ENCODE measurements at regions not wholly inside any gene's neighbourhood (a gene's known extent, or its start where the extent isn't known, plus 50 kb on each side); places are given as distances from the start of the nearest gene placed in this dataset.

DNA sequence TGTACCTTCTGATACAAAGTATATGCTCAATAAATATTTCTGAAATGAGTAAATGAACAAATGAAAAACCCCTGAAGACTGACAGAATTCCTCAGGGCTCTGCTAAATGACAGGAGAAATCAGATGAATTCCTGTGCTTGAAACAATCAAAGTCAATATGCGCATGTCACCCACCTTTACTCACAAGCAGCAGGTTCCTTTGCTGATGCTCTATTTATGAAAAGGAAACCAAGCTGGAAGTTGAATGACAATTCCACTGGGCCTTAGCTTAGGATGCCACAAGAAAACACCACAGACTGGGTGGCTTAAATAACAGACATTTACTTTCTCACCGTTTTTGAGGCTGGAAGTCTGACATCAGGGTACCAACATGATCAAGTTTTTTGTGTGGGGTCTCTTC, 477.5 kb upstream of the TEX13C start:
- no peak overlapping the region for H3K27ac ChIP-seq (ENCODE audit: low read length)
- no peaks in the 10 kb centered on the region for H3K27me3 ChIP-seq (ENCODE audit: control insufficient read depth, insufficient read depth, low read length)
- H3K9ac ChIP-seq (ENCODE audit: low read length): no peak overlapping the region
- H3K9me3 ChIP-seq (ENCODE audit: control insufficient read depth, low read depth, low read length): peaks cover 30% of the 10 kb centered on the region
- peaks cover 18% of the 10 kb centered on the region for H3K4me1 ChIP-seq (ENCODE audit: control insufficient read depth, low read depth, low read length)
- H3K4me3 ChIP-seq (ENCODE audit: low read length): no peak overlapping the region
- H3K36me3 ChIP-seq (ENCODE audit: control insufficient read depth, low read depth, low read length): no peaks in the 10 kb centered on the region

DNA sequence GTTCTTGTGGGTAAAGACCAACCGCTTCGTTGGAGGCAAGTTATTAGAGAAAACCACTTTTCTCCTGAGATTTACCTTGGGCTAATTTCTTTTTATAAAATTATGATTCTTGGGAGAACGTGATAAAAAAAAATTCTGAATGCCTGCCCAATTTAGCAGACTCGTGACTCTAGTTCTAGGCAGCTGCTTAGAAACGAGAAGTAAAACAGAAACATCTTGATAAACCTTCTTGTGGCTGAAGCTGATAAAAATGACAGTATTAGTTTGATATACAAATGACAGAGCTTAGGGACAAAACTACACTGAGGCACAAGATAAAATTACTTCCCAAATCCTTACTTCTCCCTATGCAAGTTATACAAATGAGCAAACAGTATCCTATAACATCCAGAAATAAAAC, 458.9 kb upstream of the TEX13C start:
- Histone ChIP-seq H3K4me1 (ENCODE audit: control insufficient read depth, low read depth, low read length) (no peaks in the 10 kb centered on the region), H3K27me3 (ENCODE audit: control insufficient read depth, insufficient read depth, low read length) (no peaks in the 10 kb centered on the region), H3K4me3 (ENCODE audit: low read length) (no peak overlapping the region), H3K36me3 (ENCODE audit: control insufficient read depth, low read depth, low read length) (no peaks in the 10 kb centered on the region), H3K9ac (ENCODE audit: low read length) (no peak overlapping the region), H3K27ac (ENCODE audit: low read length) (no peak overlapping the region), H3K9me3 (ENCODE audit: control insufficient read depth, low read depth, low read length) (peaks cover 11% of the 10 kb centered on the region)

- Histone ChIP-seq H3K36me3 (ENCODE audit: control insufficient read depth, low read depth, low read length) (no peaks in the 10 kb centered on the region), H3K27ac (ENCODE audit: low read length) (no peak overlapping the region), H3K4me3 (ENCODE audit: low read length) (no peak overlapping the region), H3K9ac (ENCODE audit: low read length) (no peak overlapping the region), H3K4me1 (ENCODE audit: control insufficient read depth, low read depth, low read length) (no peaks in the 10 kb centered on the region), H3K9me3 (ENCODE audit: control insufficient read depth, low read depth, low read length) (peaks cover 16% of the 10 kb centered on the region), H3K27me3 (ENCODE audit: control insufficient read depth, insufficient read depth, low read length) (no peaks in the 10 kb centered on the region)
These were observed 457.4 kb upstream of the TEX13C start for GRCh38 chrX:124862301-124862700.

DNA sequence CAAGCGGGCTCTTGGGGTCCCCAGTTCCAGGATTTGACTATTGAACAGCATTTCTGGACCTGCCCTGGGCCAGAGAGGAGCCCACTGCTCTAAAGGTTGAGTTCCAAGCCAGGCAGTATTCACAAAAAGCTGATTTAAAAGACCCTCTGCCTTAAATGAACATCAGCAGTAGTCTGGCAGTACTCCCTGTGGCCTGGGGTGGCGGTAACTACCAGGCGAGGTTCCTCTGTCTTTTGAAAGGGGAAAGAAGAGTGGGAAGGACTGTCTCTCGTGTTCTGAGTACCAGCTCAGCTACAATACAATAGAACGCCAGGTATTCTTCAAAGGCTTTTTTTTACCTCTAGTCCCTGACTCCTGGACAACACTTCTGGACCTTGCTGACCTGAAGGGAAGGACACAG, 456.4 kb upstream of the TEX13C start:
- Histone ChIP-seq H3K9me3 (ENCODE audit: control insufficient read depth, low read depth, low read length) (peaks cover 14% of the 10 kb centered on the region), H3K4me3 (ENCODE audit: low read length) (no peak overlapping the region), H3K9ac (ENCODE audit: low read length) (no peak overlapping the region), H3K36me3 (ENCODE audit: control insufficient read depth, low read depth, low read length) (no peaks in the 10 kb centered on the region), H3K27ac (ENCODE audit: low read length) (no peak overlapping the region), H3K27me3 (ENCODE audit: control insufficient read depth, insufficient read depth, low read length) (no peaks in the 10 kb centered on the region), H3K4me1 (ENCODE audit: control insufficient read depth, low read depth, low read length) (no peaks in the 10 kb centered on the region)

- no peak overlapping the region for H3K4me3 ChIP-seq (ENCODE audit: low read length)
- no peaks in the 10 kb centered on the region for H3K4me1 ChIP-seq (ENCODE audit: control insufficient read depth, low read depth, low read length)
- no peak overlapping the region for H3K27ac ChIP-seq (ENCODE audit: low read length)
- no peaks in the 10 kb centered on the region for H3K27me3 ChIP-seq (ENCODE audit: control insufficient read depth, insufficient read depth, low read length)
- no peaks in the 10 kb centered on the region for H3K36me3 ChIP-seq (ENCODE audit: control insufficient read depth, low read depth, low read length)
- no peak overlapping the region for H3K9ac ChIP-seq (ENCODE audit: low read length)
- peaks cover 8% of the 10 kb centered on the region for H3K9me3 ChIP-seq (ENCODE audit: control insufficient read depth, low read depth, low read length)
These were observed 432.1 kb upstream of the TEX13C start for GRCh38 chrX:124887572-124887971.

DNA sequence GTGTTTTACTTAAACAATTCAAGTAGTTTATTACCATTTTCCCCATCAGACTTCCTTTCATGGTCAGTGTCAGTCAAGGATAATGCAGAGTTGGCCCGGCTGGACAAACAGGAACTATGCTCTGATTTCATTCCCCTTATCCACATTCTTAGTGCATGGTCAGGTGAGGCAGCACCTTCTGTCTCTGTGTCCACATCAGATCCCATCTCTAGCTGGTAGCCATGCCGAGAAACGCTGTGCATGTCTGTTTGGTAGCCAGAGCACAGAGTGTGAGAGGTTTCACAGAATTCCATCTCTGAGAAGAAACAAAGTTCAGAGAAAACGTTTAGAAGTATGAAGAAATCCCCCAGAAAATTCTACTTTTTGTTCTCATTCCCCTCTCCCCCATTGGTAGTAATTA, 423.7 kb upstream of the TEX13C start:
- H3K27ac ChIP-seq (ENCODE audit: low read length): no peak overlapping the region
- no peak overlapping the region for H3K9ac ChIP-seq (ENCODE audit: low read length)
- peaks cover 21% of the 10 kb centered on the region for H3K9me3 ChIP-seq (ENCODE audit: control insufficient read depth, low read depth, low read length)
- no peaks in the 10 kb centered on the region for H3K36me3 ChIP-seq (ENCODE audit: control insufficient read depth, low read depth, low read length)
- no peaks in the 10 kb centered on the region for H3K4me1 ChIP-seq (ENCODE audit: control insufficient read depth, low read depth, low read length)
- no peaks in the 10 kb centered on the region for H3K27me3 ChIP-seq (ENCODE audit: control insufficient read depth, insufficient read depth, low read length)
- H3K4me3 ChIP-seq (ENCODE audit: low read length): no peak overlapping the region

DNA sequence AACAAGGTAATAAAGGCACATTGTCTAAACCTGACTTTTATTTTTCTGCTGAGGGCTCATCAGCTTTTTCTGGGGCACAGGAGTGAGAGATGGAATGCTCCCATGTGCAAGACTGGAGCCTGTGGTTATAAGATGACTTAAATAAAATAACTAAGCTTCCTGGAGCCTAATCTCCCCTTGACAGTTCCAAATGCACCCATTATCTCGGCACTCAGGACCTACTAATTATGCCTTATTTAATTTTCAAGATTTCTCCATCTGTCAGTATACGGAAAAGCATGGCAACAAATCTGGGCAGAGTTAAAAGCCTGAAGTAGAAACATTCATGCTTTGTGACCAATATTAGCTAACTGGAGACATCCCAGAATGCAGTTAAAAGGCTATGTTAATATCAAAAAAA, 416.7 kb upstream of the TEX13C start:
- no peak overlapping the region for H3K9ac ChIP-seq (ENCODE audit: low read length)
- H3K4me1 ChIP-seq (ENCODE audit: control insufficient read depth, low read depth, low read length): no peaks in the 10 kb centered on the region
- peaks cover 13% of the 10 kb centered on the region for H3K9me3 ChIP-seq (ENCODE audit: control insufficient read depth, low read depth, low read length)
- no peak overlapping the region for H3K4me3 ChIP-seq (ENCODE audit: low read length)
- H3K36me3 ChIP-seq (ENCODE audit: control insufficient read depth, low read depth, low read length): no peaks in the 10 kb centered on the region
- no peaks in the 10 kb centered on the region for H3K27me3 ChIP-seq (ENCODE audit: control insufficient read depth, insufficient read depth, low read length)
- no peak overlapping the region for H3K27ac ChIP-seq (ENCODE audit: low read length)

GRCh38 chrX:124910611-124911010, 409.1 kb upstream of the TEX13C start:
- H3K36me3 ChIP-seq (ENCODE audit: control insufficient read depth, low read depth, low read length): no peaks in the 10 kb centered on the region
- no peaks in the 10 kb centered on the region for H3K27me3 ChIP-seq (ENCODE audit: control insufficient read depth, insufficient read depth, low read length)
- no peaks in the 10 kb centered on the region for H3K4me1 ChIP-seq (ENCODE audit: control insufficient read depth, low read depth, low read length)
- no peak overlapping the region for H3K4me3 ChIP-seq (ENCODE audit: low read length)
- no peak overlapping the region for H3K27ac ChIP-seq (ENCODE audit: low read length)
- no peak overlapping the region for H3K9ac ChIP-seq (ENCODE audit: low read length)
- peaks cover 11% of the 10 kb centered on the region for H3K9me3 ChIP-seq (ENCODE audit: control insufficient read depth, low read depth, low read length)

GRCh38 chrX:124917011-124917410, 402.7 kb upstream of the TEX13C start:
- Histone ChIP-seq H3K4me3 (ENCODE audit: low read length) (no peak overlapping the region), H3K9me3 (ENCODE audit: control insufficient read depth, low read depth, low read length) (peaks cover 8% of the 10 kb centered on the region), H3K27me3 (ENCODE audit: control insufficient read depth, insufficient read depth, low read length) (no peaks in the 10 kb centered on the region), H3K27ac (ENCODE audit: low read length) (no peak overlapping the region), H3K36me3 (ENCODE audit: control insufficient read depth, low read depth, low read length) (no peaks in the 10 kb centered on the region), H3K4me1 (ENCODE audit: control insufficient read depth, low read depth, low read length) (no peaks in the 10 kb centered on the region), H3K9ac (ENCODE audit: low read length) (no peak overlapping the region)

DNA sequence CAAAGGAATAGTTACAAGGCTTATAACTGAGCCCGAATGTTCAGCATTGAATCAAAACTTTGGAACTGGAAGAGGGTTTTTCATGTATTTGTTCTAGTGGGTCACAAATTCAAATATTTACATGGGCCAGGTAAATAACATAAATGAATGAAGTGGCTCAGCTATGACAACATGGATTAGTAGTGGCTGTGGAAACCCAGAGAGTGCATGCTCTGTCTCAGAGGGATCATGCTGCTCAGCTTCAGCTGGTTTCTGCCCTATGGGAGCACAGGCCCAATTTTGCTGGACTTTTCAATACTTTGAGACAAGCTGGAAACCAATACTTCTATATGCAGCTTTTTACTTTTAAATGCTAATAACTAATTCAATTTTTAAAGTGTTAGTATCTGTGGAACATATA, 394.0 kb upstream of the TEX13C start:
- no peaks in the 10 kb centered on the region for H3K36me3 ChIP-seq (ENCODE audit: control insufficient read depth, low read depth, low read length)
- peaks cover 11% of the 10 kb centered on the region for H3K9me3 ChIP-seq (ENCODE audit: control insufficient read depth, low read depth, low read length)
- H3K27me3 ChIP-seq (ENCODE audit: control insufficient read depth, insufficient read depth, low read length): no peaks in the 10 kb centered on the region
- H3K4me3 ChIP-seq (ENCODE audit: low read length): no peak overlapping the region
- H3K27ac ChIP-seq (ENCODE audit: low read length): no peak overlapping the region
- H3K9ac ChIP-seq (ENCODE audit: low read length): no peak overlapping the region
- no peaks in the 10 kb centered on the region for H3K4me1 ChIP-seq (ENCODE audit: control insufficient read depth, low read depth, low read length)

DNA sequence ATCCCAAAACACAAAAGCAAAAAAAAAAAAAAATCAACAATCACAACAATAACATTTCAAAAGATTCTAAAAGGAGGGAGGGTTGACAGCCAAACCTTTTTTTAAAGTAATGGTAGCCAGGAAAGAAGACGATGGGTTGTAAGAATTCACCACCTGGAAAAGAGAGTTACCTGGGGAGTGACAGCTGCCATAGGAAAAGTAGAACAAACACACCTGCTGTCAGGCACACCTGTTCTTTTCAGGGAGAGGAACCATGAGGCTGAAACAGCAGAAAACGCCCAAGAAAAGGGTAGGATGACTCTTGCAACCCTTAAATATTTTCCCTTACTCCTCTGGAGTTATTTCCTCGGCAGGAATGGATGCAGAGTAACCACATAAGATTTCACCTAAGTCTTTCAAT, 388.4 kb upstream of the TEX13C start:
- no peaks in the 10 kb centered on the region for H3K27me3 ChIP-seq (ENCODE audit: control insufficient read depth, insufficient read depth, low read length)

DNA sequence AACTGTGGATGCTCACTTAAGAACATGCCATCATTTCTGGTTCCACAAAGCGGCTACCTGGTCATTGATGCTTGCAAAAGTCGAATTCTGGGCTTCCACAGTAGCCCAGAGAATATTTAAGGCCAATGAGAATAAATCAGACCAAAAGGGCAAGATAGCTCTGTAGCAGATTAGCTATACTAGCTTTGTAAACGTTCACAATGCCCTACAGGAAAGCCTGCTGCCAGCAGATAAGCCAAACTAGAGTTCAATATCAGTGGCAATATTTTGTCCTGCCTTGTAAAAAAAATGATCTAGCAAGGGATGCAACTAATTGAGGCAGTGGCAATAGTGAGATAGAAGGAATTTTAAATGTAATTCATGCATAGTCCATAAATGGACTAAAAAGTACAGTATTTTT, 387.7 kb upstream of the TEX13C start:
- Histone ChIP-seq H3K4me3 (ENCODE audit: low read length) (no peak overlapping the region), H3K4me1 (ENCODE audit: control insufficient read depth, low read depth, low read length) (no peaks in the 10 kb centered on the region), H3K27ac (ENCODE audit: low read length) (no peak overlapping the region), H3K9me3 (ENCODE audit: control insufficient read depth, low read depth, low read length) (peaks cover 33% of the 10 kb centered on the region), H3K36me3 (ENCODE audit: control insufficient read depth, low read depth, low read length) (no peaks in the 10 kb centered on the region), H3K9ac (ENCODE audit: low read length) (no peak overlapping the region), H3K27me3 (ENCODE audit: control insufficient read depth, insufficient read depth, low read length) (no peaks in the 10 kb centered on the region)

More for the DNA sequence above, 388.4 kb upstream of the TEX13C start:
- H3K27ac ChIP-seq (ENCODE audit: low read length): no peak overlapping the region
- H3K9ac ChIP-seq (ENCODE audit: low read length): no peak overlapping the region
- no peaks in the 10 kb centered on the region for H3K36me3 ChIP-seq (ENCODE audit: control insufficient read depth, low read depth, low read length)
- peaks cover 30% of the 10 kb centered on the region for H3K9me3 ChIP-seq (ENCODE audit: control insufficient read depth, low read depth, low read length)
- no peaks in the 10 kb centered on the region for H3K4me1 ChIP-seq (ENCODE audit: control insufficient read depth, low read depth, low read length)
- H3K4me3 ChIP-seq (ENCODE audit: low read length): no peak overlapping the region
